GM19455 (cell line): ENCODE measurements at regions not wholly inside any gene's neighbourhood (a gene's known extent, or its start where the extent isn't known, plus 50 kb on each side); places are given as distances from the start of the nearest gene placed in this dataset.

Experiments used
- ATAC-seq: cut with Tn5 transposase; IDR thresholded peaks from one replicate; pipeline ENCODE4 v1.9.1; 2021; ENCODE audit not compliant: unreplicated experiment

DNA sequence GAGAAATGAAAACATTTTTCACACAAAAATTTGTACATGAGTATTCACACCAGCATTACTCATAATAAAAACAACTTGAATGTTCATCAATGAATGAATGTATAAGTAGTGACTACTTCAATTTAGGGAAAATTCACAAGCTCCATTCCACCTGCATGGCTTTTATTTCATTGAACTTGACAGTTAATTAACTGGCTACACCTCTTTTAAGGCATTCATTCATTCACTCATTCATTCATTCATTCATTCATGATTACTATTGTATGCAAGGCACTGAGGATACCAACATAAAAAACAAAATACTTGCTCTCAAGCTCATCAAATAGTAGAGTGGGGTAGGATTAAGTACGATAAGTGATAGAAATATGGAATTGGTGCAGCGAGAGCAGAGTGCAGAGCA lies 198.3 kb upstream of the DLGAP1 start:
- no peak for ATAC-seq

DNA sequence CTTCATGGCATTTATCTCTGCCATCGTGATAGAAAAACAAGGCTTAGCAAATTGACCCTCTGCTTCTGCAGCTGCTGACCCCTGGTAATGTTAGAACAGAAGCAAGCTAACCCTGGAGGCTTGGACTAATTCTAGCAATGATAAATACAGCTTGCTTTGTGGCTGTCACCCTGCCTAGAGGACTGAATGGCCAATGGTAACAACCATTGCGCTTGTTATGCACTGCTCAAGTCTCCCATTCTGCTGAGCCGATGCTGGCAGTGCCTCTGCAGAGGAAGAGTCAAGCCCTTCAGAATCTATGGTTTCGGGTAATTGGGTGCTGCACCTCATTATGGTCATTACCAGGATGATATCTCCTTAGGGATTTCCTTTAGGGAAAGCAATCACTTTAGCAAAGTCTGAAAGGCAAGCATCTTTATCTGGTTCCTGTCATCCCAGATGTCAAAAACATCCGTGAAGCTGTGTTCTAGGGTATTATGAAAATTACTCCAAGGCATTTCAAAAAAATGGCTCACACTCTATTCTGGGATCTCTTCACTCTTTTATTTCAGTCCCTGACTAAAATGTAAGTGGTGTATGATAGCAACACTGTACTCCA lies 186.8 kb upstream of the DLGAP1 start:
- ATAC-seq: no peak

DNA sequence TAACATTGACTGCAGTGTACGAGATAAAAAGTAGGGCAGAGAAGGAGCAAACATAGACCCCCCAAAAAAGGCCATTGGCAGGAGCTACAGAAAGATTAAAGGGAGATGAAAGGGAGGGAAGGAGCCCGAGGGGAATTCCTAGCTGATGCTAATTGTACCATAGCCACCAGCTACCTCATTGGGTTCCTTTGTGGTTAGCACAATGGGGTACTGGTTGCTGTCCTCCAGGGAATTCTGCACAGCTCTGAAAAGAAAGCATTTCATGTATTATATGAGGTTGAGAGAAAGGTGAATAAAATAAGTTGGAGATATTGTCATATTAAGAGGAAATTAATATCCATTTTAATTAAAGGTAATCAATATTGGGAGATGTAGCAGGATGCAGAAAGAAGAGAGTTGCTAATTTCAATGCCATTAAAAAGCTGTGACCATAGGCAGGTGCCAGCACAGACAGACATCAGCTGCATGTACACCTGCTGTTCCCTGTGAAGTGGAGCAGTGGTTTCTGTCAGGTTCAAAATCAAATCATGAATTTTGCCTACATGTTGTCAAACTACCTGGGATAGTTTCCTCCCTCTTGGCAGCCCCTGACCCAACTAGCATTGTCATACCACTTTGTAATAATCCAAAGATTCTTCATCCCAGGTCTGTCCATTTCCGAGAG lies 185.4 kb upstream of the DLGAP1 start:
- ATAC-seq: no peak

- ATAC-seq: peak; percentile 87
Measured at GRCh38 chr18:4639628-4640310, 184.7 kb upstream of the DLGAP1 start.

DNA sequence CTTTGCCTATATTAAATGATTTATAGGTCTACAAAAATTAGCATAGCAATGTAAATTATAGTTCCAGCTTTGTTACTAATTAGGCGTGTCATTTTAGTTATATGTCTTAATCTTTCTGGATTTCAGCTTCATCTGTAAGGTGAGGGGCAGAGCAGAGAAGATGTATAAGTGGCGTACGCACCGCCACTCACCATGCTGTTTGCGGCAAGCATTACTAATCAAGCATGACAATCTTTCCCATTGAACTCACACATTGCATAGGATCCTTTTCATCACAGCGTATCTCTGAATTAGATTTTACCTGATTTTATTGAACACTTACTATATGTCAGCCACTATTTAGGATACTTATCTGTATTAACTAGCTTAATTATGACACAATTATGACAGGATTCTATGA lies 183.6 kb upstream of the DLGAP1 start:
- ATAC-seq: no peak

- ATAC-seq: no peak
Measured at GRCh38 chr18:4637876-4638275, 182.8 kb upstream of the DLGAP1 start.

- ATAC-seq: no peak
Measured at GRCh38 chr18:4636967-4637366, 181.9 kb upstream of the DLGAP1 start.

DNA sequence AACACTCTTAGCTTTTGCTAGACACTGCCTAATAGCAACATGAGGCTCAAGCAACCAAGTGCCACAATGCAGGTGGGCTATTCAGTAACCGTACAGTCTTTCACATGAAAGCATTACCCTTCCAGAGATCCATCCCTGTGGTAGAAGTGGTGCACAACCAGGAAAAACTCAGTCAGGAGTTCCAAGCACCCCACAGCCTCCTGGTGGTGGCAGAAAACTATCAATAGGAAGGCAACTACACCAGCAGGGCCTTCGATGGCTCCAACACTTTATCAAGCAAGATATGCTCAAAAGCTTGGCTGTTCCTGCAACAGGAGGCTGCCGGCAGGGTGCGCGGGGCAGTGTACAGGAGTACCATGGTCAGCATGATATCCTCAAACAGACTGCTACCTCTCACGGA lies 176.1 kb upstream of the DLGAP1 start:
- ATAC-seq: no peak

- ATAC-seq: no peak
Measured at GRCh38 chr18:4605212-4605611, 150.1 kb upstream of the DLGAP1 start.

- ATAC-seq: no peak
Measured at GRCh38 chr18:4603955-4604354, 148.8 kb upstream of the DLGAP1 start.

DNA sequence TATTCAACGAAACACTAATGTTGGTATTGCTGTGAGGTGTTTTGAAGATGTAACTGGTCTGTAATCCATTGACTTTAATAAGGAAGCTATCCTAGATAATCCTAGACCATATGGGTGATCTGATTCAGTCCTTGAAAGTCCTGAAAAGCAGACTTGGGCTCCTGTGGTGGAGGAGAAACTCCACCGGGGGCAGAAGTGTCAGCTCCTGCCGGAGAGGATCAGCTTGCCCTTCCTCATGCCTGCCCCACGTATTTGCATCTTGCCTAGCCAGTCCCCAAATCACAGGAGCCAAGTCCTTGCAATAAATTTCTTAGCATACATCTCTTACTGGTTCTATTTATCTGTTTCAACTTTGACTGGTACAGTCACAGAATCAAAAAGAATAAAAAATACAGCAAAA lies 144.2 kb upstream of the DLGAP1 start:
- no peak for ATAC-seq

DNA sequence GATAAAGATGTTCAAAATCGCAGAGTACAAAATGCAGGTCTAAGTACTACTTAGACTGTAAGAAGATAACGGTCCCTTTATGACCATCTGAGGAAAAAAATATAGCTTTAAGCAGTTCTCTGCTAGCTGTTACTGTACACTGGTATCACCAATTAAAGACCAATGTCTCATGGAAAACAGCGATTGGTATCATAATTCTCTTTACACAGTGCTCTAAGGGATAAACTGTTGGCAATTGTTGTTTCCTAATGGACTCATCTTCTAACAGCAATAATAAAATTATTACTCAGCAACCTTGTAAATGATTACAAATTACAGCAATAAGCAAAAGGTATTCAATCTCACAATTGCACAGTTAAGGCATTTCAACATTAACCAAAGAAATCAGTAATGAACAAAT lies 142.2 kb upstream of the DLGAP1 start:
- no peak for ATAC-seq

GRCh38 chr18:4593895-4594294 lies 138.8 kb upstream of the DLGAP1 start:
- no peak for ATAC-seq

DNA sequence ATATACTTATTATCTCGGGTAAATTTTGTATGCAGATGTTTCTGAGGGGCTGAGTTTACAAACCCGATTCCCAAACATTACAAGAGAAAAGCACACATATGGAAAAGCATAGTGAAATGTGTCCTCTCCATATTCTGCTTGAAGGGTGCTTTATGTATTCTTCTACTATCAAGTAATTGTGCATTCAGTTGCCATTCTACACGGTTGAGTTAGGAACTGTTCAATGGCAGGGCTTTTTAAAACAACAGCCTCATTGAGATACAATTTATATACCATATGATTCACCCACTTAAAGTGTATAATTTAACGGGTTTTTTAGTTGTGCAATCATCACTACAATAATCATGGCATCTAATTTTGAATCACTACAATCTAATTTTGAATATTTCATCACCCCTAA lies 138.4 kb upstream of the DLGAP1 start:
- ATAC-seq: no peak

GRCh38 chr18:4589056-4589800 lies 134.1 kb upstream of the DLGAP1 start:
- no peak for ATAC-seq

DNA sequence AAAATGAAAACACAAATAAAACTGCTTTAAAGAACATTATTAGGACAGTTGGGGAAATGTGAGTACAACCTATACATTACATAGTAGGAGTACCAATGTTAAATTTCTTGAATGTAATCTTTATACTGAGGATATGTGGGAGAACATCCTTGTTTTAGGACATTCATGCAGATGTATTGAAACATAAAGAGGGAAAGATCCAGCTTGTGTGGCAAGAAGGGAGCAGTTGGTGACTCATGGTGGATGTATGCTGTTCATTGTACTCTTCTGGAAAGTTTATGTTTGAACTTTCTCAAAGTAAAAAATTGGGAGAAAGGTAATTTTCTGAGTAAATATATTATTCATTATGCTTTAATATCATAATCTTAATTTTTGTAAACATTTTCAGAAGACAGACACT lies 132.1 kb upstream of the DLGAP1 start:
- ATAC-seq: no peak

- ATAC-seq: no peak
Measured at GRCh38 chr18:4586731-4587130, 131.6 kb upstream of the DLGAP1 start.

GRCh38 chr18:4582431-4583335 lies 127.6 kb upstream of the DLGAP1 start:
- no peak for ATAC-seq

DNA sequence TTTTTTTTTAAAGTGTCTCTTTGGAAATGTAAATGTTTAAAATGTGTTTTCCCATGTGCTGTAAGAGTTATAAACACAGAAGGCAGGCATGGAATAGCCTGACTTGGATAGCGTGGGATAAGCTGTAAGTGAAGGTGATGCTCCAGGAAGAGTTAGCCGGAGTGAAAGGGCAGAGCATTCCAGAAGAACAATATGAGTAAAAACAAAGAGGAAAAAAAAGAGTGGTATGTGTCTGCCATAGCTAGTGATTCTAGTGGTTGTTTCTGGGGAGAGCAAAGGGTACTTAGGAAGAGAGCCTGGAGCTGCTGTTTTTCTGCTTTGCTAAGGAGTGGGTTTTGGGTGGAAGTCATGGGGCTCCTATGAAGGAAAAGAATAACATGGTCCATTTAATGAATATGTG lies 126.9 kb upstream of the DLGAP1 start:
- ATAC-seq: no peak

DNA sequence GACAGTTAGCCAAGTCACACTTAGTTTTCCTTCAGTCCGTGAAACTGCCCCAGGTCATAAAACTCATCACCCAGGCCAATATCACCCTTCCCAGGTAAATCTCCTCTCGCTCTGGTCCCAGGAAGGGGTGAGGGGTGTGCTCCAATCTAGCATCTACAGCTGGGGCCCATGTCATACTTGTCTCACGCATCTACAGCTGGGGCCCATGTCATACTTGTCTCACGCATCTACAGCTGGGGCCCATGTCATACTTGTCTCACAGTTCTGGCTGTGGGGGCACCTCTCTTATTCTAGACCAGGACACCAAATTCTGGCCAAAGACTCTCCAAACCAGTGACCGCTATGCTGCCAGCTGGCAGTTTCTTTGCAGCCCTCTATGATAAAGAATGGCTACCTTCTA lies 123.3 kb upstream of the DLGAP1 start:
- ATAC-seq: no peak

GRCh38 chr18:4573735-4574134 lies 118.6 kb upstream of the DLGAP1 start:
- ATAC-seq: no peak
